ENCODE measurements at regions not wholly inside any gene's neighbourhood (a gene's known extent, or its start where the extent isn't known, plus 50 kb on each side); places are given as distances from the start of the nearest gene placed in this dataset.

GRCh38 chr3:55413236-55413635 is 73.9 kb downstream of the WNT5A start:
- Mint-ChIP-seq H3K27ac (no peak overlapping the region), H3K4me1 (ENCODE audit: low read depth) (no peaks in the 10 kb centered on the region), H3K4me3 (no peak overlapping the region), H3K36me3 (ENCODE audit: low read depth) (no peaks in the 10 kb centered on the region), H3K9me3 (peaks cover 9% of the 10 kb centered on the region), H3K27me3 (no peaks in the 10 kb centered on the region)
- intact Hi-C loops (cut with micrococcal nuclease): no loop called here

GRCh38 chr3:55412545-55412944 is 74.6 kb downstream of the WNT5A start:
- Mint-ChIP-seq H3K27me3 (no peaks in the 10 kb centered on the region), H3K9me3 (peaks cover 9% of the 10 kb centered on the region), H3K4me3 (no peak overlapping the region), H3K4me1 (ENCODE audit: low read depth) (no peaks in the 10 kb centered on the region), H3K36me3 (ENCODE audit: low read depth) (no peaks in the 10 kb centered on the region), H3K27ac (no peak overlapping the region)
- intact Hi-C loops (cut with micrococcal nuclease): no loop called here

- no peaks in the 10 kb centered on the region for H3K4me1 Mint-ChIP-seq (ENCODE audit: low read depth)
- peaks cover 7% of the 10 kb centered on the region for H3K9me3 Mint-ChIP-seq
- intact Hi-C loops (cut with micrococcal nuclease): no loop called here
- no peak overlapping the region for H3K4me3 Mint-ChIP-seq
- no peak overlapping the region for H3K27ac Mint-ChIP-seq
- no peaks in the 10 kb centered on the region for H3K36me3 Mint-ChIP-seq (ENCODE audit: low read depth)
- H3K27me3 Mint-ChIP-seq: no peaks in the 10 kb centered on the region
Observed at GRCh38 chr3:55409806-55410205, 77.3 kb downstream of the WNT5A start.

GRCh38 chr3:55408193-55408826 is 78.8 kb downstream of the WNT5A start:
- no peaks in the 10 kb centered on the region for H3K27me3 Mint-ChIP-seq
- H3K27ac Mint-ChIP-seq: no peak overlapping the region
- intact Hi-C loops (cut with micrococcal nuclease): no loop called here
- H3K4me3 Mint-ChIP-seq: no peak overlapping the region
- no peaks in the 10 kb centered on the region for H3K36me3 Mint-ChIP-seq (ENCODE audit: low read depth)
- H3K4me1 Mint-ChIP-seq (ENCODE audit: low read depth): no peaks in the 10 kb centered on the region
- peaks cover 7% of the 10 kb centered on the region for H3K9me3 Mint-ChIP-seq

GRCh38 chr3:55407426-55407820 is 79.7 kb downstream of the WNT5A start:
- Mint-ChIP-seq H3K27me3 (no peaks in the 10 kb centered on the region), H3K27ac (no peak overlapping the region), H3K4me3 (no peak overlapping the region), H3K9me3 (peaks cover 7% of the 10 kb centered on the region), H3K36me3 (ENCODE audit: low read depth) (no peaks in the 10 kb centered on the region), H3K4me1 (ENCODE audit: low read depth) (no peaks in the 10 kb centered on the region)
- intact Hi-C loops (cut with micrococcal nuclease): no loop called here

GRCh38 chr3:55406696-55407425 is 80.2 kb downstream of the WNT5A start:
- no peaks in the 10 kb centered on the region for H3K36me3 Mint-ChIP-seq (ENCODE audit: low read depth)
- H3K9me3 Mint-ChIP-seq: peaks cover 7% of the 10 kb centered on the region
- H3K27ac Mint-ChIP-seq: no peak overlapping the region
- no peaks in the 10 kb centered on the region for H3K27me3 Mint-ChIP-seq
- no peak overlapping the region for H3K4me3 Mint-ChIP-seq
- intact Hi-C loops (cut with micrococcal nuclease): no loop called here
- H3K4me1 Mint-ChIP-seq (ENCODE audit: low read depth): no peaks in the 10 kb centered on the region

GRCh38 chr3:55405436-55405835 is 81.7 kb downstream of the WNT5A start:
- Mint-ChIP-seq H3K27me3 (no peaks in the 10 kb centered on the region), H3K4me1 (ENCODE audit: low read depth) (no peaks in the 10 kb centered on the region), H3K27ac (no peak overlapping the region), H3K36me3 (ENCODE audit: low read depth) (no peaks in the 10 kb centered on the region), H3K4me3 (no peak overlapping the region), H3K9me3 (peaks cover 7% of the 10 kb centered on the region)
- intact Hi-C loops (cut with micrococcal nuclease): no loop called here

GRCh38 chr3:55402886-55403609 is 84.1 kb downstream of the WNT5A start:
- intact Hi-C loops (cut with micrococcal nuclease): no loop called here
- peaks cover 7% of the 10 kb centered on the region for H3K9me3 Mint-ChIP-seq
- H3K4me1 Mint-ChIP-seq (ENCODE audit: low read depth): no peaks in the 10 kb centered on the region
- H3K36me3 Mint-ChIP-seq (ENCODE audit: low read depth): no peaks in the 10 kb centered on the region
- H3K4me3 Mint-ChIP-seq: no peak overlapping the region
- H3K27ac Mint-ChIP-seq: no peak overlapping the region
- no peaks in the 10 kb centered on the region for H3K27me3 Mint-ChIP-seq

GRCh38 chr3:55380561-55380960 is 106.5 kb downstream of the WNT5A start:
- H3K4me3 Mint-ChIP-seq: no peak overlapping the region
- H3K27ac Mint-ChIP-seq: no peak overlapping the region
- intact Hi-C loops (cut with micrococcal nuclease): no loop called here
- no peaks in the 10 kb centered on the region for H3K4me1 Mint-ChIP-seq (ENCODE audit: low read depth)
- no peaks in the 10 kb centered on the region for H3K27me3 Mint-ChIP-seq
- H3K36me3 Mint-ChIP-seq (ENCODE audit: low read depth): no peaks in the 10 kb centered on the region
- no peaks in the 10 kb centered on the region for H3K9me3 Mint-ChIP-seq

- Mint-ChIP-seq H3K4me1 (ENCODE audit: low read depth) (no peaks in the 10 kb centered on the region), H3K36me3 (ENCODE audit: low read depth) (no peaks in the 10 kb centered on the region), H3K27ac (no peak overlapping the region), H3K4me3 (no peak overlapping the region), H3K9me3 (peaks cover 7% of the 10 kb centered on the region), H3K27me3 (no peaks in the 10 kb centered on the region)
- intact Hi-C loops (cut with micrococcal nuclease): no loop called here
Observed at GRCh38 chr3:55376753-55377347, 110.3 kb downstream of the WNT5A start.

- H3K4me1 Mint-ChIP-seq (ENCODE audit: low read depth): no peaks in the 10 kb centered on the region
- intact Hi-C loops (cut with micrococcal nuclease): no loop called here
- no peak overlapping the region for H3K27ac Mint-ChIP-seq
- peaks cover 7% of the 10 kb centered on the region for H3K9me3 Mint-ChIP-seq
- H3K36me3 Mint-ChIP-seq (ENCODE audit: low read depth): no peaks in the 10 kb centered on the region
- H3K4me3 Mint-ChIP-seq: no peak overlapping the region
- H3K27me3 Mint-ChIP-seq: no peaks in the 10 kb centered on the region
Observed at GRCh38 chr3:55373423-55373822, 113.7 kb downstream of the WNT5A start.

GRCh38 chr3:55370272-55370671 is 116.8 kb downstream of the WNT5A start:
- no peak overlapping the region for H3K4me3 Mint-ChIP-seq
- H3K27me3 Mint-ChIP-seq: no peaks in the 10 kb centered on the region
- peaks cover 7% of the 10 kb centered on the region for H3K9me3 Mint-ChIP-seq
- no peak overlapping the region for H3K27ac Mint-ChIP-seq
- H3K36me3 Mint-ChIP-seq (ENCODE audit: low read depth): no peaks in the 10 kb centered on the region
- intact Hi-C loops (cut with micrococcal nuclease): no loop called here
- no peaks in the 10 kb centered on the region for H3K4me1 Mint-ChIP-seq (ENCODE audit: low read depth)

- Mint-ChIP-seq H3K27me3 (no peaks in the 10 kb centered on the region), H3K4me3 (no peak overlapping the region)
- intact Hi-C loops (cut with micrococcal nuclease): no loop called here
Observed at GRCh38 chr3:55369141-55369847, 117.8 kb downstream of the WNT5A start.

GRCh38 chr3:55368366-55368765 is 118.7 kb downstream of the WNT5A start:
- no peak overlapping the region for H3K27ac Mint-ChIP-seq

More at GRCh38 chr3:55369141-55369847, 117.8 kb downstream of the WNT5A start:
- Mint-ChIP-seq H3K4me1 (ENCODE audit: low read depth) (no peaks in the 10 kb centered on the region), H3K9me3 (no peaks in the 10 kb centered on the region), H3K27ac (no peak overlapping the region), H3K36me3 (ENCODE audit: low read depth) (no peaks in the 10 kb centered on the region)

More at GRCh38 chr3:55368366-55368765, 118.7 kb downstream of the WNT5A start:
- Mint-ChIP-seq H3K27me3 (no peaks in the 10 kb centered on the region), H3K36me3 (ENCODE audit: low read depth) (no peaks in the 10 kb centered on the region), H3K4me1 (ENCODE audit: low read depth) (peaks cover 2% of the 10 kb centered on the region), H3K4me3 (no peak overlapping the region), H3K9me3 (peaks cover 4% of the 10 kb centered on the region)
- intact Hi-C loops (cut with micrococcal nuclease): no loop called here

Measured in dendritic cell treated with granulocyte-macrophage colony-stimulating factor and Interleukin-4, amounts not matched to agents 40 ng/mL and 50 ng/mL, for 4 days (primary cell).